ENCODE measurements at regions not wholly inside any gene's neighbourhood (a gene's known extent, or its start where the extent isn't known, plus 50 kb on each side); places are given as distances from the start of the nearest gene placed in this dataset.

- TF ChIP-seq HNF4G (IDR thresholded peaks at IDR 0.05) (no peak), CTCF (IDR thresholded peaks at IDR 0.05; ENCODE audit: low read depth, low read length, missing input control) (no peak), ATF3 (IDR thresholded peaks at IDR 0.05) (no peak), YY1 (IDR thresholded peaks at IDR 0.05) (no peak)
These were observed 505.8 kb downstream of the KCNJ2 start for GRCh38 chr17:70675070-70675590.

All from liver (tissue), 3 donors.